ENCODE measurements at regions not wholly inside any gene's neighbourhood (a gene's known extent, or its start where the extent isn't known, plus 50 kb on each side); places are given as distances from the start of the nearest gene placed in this dataset.

GRCh38 chr12:60252359-60253096 lies 656.7 kb downstream of the SLC16A7 start:
- H3K4me3 ChIP-seq (ENCODE audit: low read depth, low read length), result no peak overlapping the region
- H3K36me3 ChIP-seq (ENCODE audit: control insufficient read depth, insufficient read depth, low read length), result no peaks in the 10 kb centered on the region
- ChIA-PET POLR2A (no interaction called here), CTCF (interaction anchor here (1.4 to 1.8 kb wide), 2 partner anchors 8 to 10 kb away, joined by 4 to 5 read pairs; no protein-coding TSS in a partner anchor)
- no peak for DNase-seq (ENCODE audit: low read depth)
- no peaks in the 10 kb centered on the region for H3K27me3 ChIP-seq (ENCODE audit: control insufficient read depth, insufficient read depth, low read length)
- no peak for TF ChIP-seq CTCF (IDR thresholded peaks at IDR 0.05; ENCODE audit: insufficient read depth, low read depth, low read length)

- no peak overlapping the region for H3K4me3 ChIP-seq (ENCODE audit: low read depth, low read length)
- H3K36me3 ChIP-seq (ENCODE audit: control insufficient read depth, insufficient read depth, low read length), result no peaks in the 10 kb centered on the region
- DNase-seq (ENCODE audit: low read depth), result no peak
- POLR2A ChIA-PET, result no interaction called here
- no peaks in the 10 kb centered on the region for H3K27me3 ChIP-seq (ENCODE audit: control insufficient read depth, insufficient read depth, low read length)
- TF ChIP-seq CTCF (IDR thresholded peaks at IDR 0.05; ENCODE audit: insufficient read depth, low read depth, low read length), result no peak
- CTCF ChIA-PET, result no interaction called here
These were observed 659.2 kb downstream of the SLC16A7 start for GRCh38 chr12:60255044-60255443.

- no peak overlapping the region for H3K4me3 ChIP-seq (ENCODE audit: low read depth, low read length)
- no peaks in the 10 kb centered on the region for H3K27me3 ChIP-seq (ENCODE audit: control insufficient read depth, insufficient read depth, low read length)
- ChIA-PET POLR2A (no interaction called here), CTCF (interaction anchor here (0.6 to 1.5 kb wide), 2 partner anchors 9 to 17 kb away, joined by 4 read pairs; no protein-coding TSS in a partner anchor)
- no peaks in the 10 kb centered on the region for H3K36me3 ChIP-seq (ENCODE audit: control insufficient read depth, insufficient read depth, low read length)
- peak; percentile 25; the same call in 1 of the 2 replicates for TF ChIP-seq CTCF (IDR thresholded peaks at IDR 0.05; ENCODE audit: insufficient read depth, low read depth, low read length)
- no peak for DNase-seq (ENCODE audit: low read depth)
These were observed 661.2 kb downstream of the SLC16A7 start for GRCh38 chr12:60257063-60257462.

GRCh38 chr12:60259225-60259624 lies 663.4 kb downstream of the SLC16A7 start:
- ChIA-PET CTCF (interaction anchor here (0.7 kb wide), 1 partner anchor 86 kb away, joined by 3 read pairs; no protein-coding TSS in a partner anchor), POLR2A (no interaction called here)
- H3K4me3 ChIP-seq (ENCODE audit: low read depth, low read length), result no peak overlapping the region
- no peaks in the 10 kb centered on the region for H3K36me3 ChIP-seq (ENCODE audit: control insufficient read depth, insufficient read depth, low read length)
- H3K27me3 ChIP-seq (ENCODE audit: control insufficient read depth, insufficient read depth, low read length), result no peaks in the 10 kb centered on the region
- no peak for DNase-seq (ENCODE audit: low read depth)
- TF ChIP-seq CTCF (IDR thresholded peaks at IDR 0.05; ENCODE audit: insufficient read depth, low read depth, low read length), result no peak

- POLR2A ChIA-PET, result no interaction called here
- CTCF ChIA-PET, result no interaction called here
These were observed 666.5 kb downstream of the SLC16A7 start for GRCh38 chr12:60262378-60262777.

More at GRCh38 chr12:60262378-60262777, 666.5 kb downstream of the SLC16A7 start:
- Histone ChIP-seq H3K36me3 (ENCODE audit: control insufficient read depth, insufficient read depth, low read length) (no peaks in the 10 kb centered on the region), H3K27me3 (ENCODE audit: control insufficient read depth, insufficient read depth, low read length) (no peaks in the 10 kb centered on the region), H3K4me3 (ENCODE audit: low read depth, low read length) (no peak overlapping the region)
- TF ChIP-seq CTCF (IDR thresholded peaks at IDR 0.05; ENCODE audit: insufficient read depth, low read depth, low read length), result no peak
- no peak for DNase-seq (ENCODE audit: low read depth)

Measured in BJ (cell line).